ENCODE measurements at regions not wholly inside any gene's neighbourhood (a gene's known extent, or its start where the extent isn't known, plus 50 kb on each side); places are given as distances from the start of the nearest gene placed in this dataset.
"Not testable (repeated sequence)": the region's sequence is repeated elsewhere in the genome, so short reads cannot be mapped to it uniquely, and the experiment has no call there.

GRCh38 chr12:62164036-62164435 is 96.2 kb upstream of the USP15 start:
- no peak for DNase-seq

DNA sequence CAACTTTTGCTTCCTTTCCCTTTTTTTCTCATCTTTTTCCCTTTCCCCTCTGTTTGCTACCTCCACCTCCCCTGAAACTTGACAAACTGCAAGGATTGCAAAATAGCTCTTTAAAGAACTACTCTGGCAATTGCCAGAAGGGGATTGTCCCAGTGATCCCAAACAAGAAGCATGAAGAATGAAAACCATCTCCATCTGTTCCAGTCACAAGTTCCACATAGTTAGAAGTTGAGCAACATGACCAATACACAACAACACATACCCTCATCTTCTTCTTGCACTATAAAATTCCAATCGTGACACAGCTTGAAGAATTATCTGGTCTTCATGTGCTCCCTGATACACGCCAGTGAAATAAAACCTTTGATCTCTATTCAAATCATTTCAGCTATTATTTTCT is 93.7 kb upstream of the USP15 start:
- peak; percentile 18 for DNase-seq

DNA sequence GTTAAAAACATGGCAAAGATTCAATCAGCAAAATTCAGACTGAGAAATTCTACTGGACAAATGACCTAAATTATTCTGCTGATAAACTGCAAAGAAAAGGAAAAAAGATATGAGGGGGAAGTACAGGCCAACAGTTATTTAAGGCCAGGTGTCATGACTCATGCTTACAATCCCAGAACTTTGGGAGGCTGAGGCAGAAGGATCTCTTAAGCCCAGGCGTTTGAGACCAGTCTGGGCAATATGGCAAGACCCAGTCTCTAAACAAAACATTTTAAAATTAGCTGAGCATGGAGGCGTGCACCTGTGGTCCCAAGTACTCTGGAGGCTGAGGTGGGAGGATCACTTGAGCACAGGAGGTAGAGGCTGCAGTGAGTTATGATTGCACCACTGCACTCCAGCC is 91.8 kb upstream of the USP15 start:
- no peak for DNase-seq

- DNase-seq: no peak
These were observed 90.0 kb upstream of the USP15 start for GRCh38 chr12:62170241-62170640.

- no peak for DNase-seq
These were observed 69.3 kb upstream of the USP15 start for GRCh38 chr12:62190689-62191490.

- DNase-seq: peak; percentile 34
These were observed 68.6 kb upstream of the USP15 start for GRCh38 chr12:62191491-62192179.

- DNase-seq: peak; percentile 82
These were observed 67.9 kb upstream of the USP15 start for GRCh38 chr12:62192180-62192902.

GRCh38 chr12:62192903-62193250 is 67.3 kb upstream of the USP15 start:
- DNase-seq: no peak

GRCh38 chr12:62194031-62194430 is 66.2 kb upstream of the USP15 start:
- DNase-seq: no peak

DNA sequence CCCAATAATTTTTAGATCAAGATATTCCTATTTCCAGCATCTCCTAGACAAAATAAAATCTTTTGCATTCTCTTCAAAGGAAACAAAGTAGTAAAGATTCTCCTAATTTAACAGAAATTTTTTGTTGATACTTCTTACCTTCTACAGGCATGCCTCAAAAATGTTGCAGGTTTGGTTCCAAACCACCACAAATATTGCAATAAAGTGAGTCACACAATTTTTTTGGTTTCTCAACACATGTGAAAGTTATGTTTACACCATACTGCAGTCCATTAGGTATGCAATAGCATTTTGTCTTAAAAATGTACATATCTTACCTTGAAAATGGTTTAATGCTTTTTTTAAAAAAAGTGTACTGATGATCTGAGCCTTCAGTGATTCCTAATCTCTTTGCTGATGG is 65.6 kb upstream of the USP15 start:
- DNase-seq: peak; percentile 29

- DNase-seq: no peak
These were observed 64.1 kb upstream of the USP15 start for GRCh38 chr12:62196146-62196545.

DNA sequence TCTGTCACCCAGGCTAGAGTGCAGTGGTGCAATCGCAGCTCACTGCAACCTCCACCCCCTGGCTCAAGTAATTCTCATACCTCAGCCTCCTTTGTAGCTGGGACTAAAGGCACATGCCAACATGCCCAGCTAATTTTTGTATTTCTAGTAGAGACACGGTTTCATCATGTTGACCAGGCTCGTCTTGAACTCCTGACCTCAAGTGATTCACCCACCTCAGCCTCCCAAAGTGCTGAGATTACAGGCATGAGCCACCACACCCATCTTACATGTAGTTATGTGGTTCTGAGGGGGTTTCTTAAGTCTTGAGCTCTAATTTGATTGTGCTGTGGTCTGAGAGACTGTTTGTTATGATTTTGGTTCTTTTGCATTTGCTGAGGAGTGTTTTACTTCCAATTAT is 57.3 kb upstream of the USP15 start:
- not testable (repeated sequence) for DNase-seq

- DNase-seq: no peak
These were observed 54.9 kb upstream of the USP15 start for GRCh38 chr12:62205346-62205745.

GRCh38 chr12:62207248-62207647 is 53.0 kb upstream of the USP15 start:
- DNase-seq: no peak
